Lower leg skin (tissue), 3 donors: ENCODE measurements at regions not wholly inside any gene's neighbourhood (a gene's known extent, or its start where the extent isn't known, plus 50 kb on each side); places are given as distances from the start of the nearest gene placed in this dataset.

Experiments used
- POLR2A ChIP-seq, 2 donors: fragments of 450-650 bp; IDR thresholded peaks; one replicate each; pipeline ENCODE4 v1.6.1; 2016 to 2017; ENCODE audit warnings: antibody characterized with exemption in 2 of 2, mild to moderate bottlenecking in 1 of 2, moderate library complexity in 1 of 2
- TF ChIP-seq, protein P1 (sequence below), 3 donors: fragments of 450-650 bp; IDR thresholded peaks; one replicate each; pipeline ENCODE4 v1.5.1; 2016; ENCODE audit warnings: antibody characterized with exemption in 3 of 3, mild to moderate bottlenecking in 3 of 3, moderate library complexity in 2 of 3

DNA sequence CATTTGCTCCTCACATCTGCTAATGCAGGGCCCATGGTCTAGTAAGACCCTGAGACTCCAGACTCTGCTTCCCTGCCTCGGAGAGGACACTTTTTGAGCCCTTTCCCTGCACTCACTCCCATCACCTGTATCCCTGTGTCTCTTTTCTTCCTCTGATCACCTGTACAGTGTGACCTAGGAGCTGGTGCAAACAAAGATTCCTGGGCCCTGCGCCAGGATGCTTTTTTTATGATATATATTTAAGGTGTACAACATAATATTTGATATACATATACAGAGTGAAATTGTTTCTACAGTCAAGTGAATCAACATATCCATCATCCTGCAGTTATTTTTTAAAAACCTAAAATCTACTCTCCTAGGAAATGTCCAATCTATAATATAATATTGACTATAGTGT, 355.4 kb downstream of the MAFB start:
- TF ChIP-seq, protein P1, sequence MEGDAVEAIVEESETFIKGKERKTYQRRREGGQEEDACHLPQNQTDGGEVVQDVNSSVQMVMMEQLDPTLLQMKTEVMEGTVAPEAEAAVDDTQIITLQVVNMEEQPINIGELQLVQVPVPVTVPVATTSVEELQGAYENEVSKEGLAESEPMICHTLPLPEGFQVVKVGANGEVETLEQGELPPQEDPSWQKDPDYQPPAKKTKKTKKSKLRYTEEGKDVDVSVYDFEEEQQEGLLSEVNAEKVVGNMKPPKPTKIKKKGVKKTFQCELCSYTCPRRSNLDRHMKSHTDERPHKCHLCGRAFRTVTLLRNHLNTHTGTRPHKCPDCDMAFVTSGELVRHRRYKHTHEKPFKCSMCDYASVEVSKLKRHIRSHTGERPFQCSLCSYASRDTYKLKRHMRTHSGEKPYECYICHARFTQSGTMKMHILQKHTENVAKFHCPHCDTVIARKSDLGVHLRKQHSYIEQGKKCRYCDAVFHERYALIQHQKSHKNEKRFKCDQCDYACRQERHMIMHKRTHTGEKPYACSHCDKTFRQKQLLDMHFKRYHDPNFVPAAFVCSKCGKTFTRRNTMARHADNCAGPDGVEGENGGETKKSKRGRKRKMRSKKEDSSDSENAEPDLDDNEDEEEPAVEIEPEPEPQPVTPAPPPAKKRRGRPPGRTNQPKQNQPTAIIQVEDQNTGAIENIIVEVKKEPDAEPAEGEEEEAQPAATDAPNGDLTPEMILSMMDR (IDR thresholded peaks at IDR 0.05), result no peak
- no peak for TF ChIP-seq POLR2A (IDR thresholded peaks at IDR 0.05)
